Endothelial cell of umbilical vein (primary cell): ENCODE measurements at regions not wholly inside any gene's neighbourhood (a gene's known extent, or its start where the extent isn't known, plus 50 kb on each side); places are given as distances from the start of the nearest gene placed in this dataset.

ENCODE experiments used
- BruUV-seq: library from RNA; stranded (reverse); fragments of 400-500 nt; replicated peaks from 2 replicates; lab custom pipeline; 2021; lab: Mats Ljungman, UMichigan
- CTCF ChIA-PET: fragments of 300-600, 350-600 bp; sonication (Branson Sonifier 250); formaldehyde crosslinking; loops from one replicate; lab custom pipeline; 2021; ENCODE audit warnings: antibody characterized with exemption, inconsistent platforms; lab: Charles Lee
- POLR2A ChIA-PET: fragments of 300-600, 350-600 bp; sonication (Branson Sonifier 250); formaldehyde crosslinking; loops from one replicate; lab custom pipeline; 2021; ENCODE audit warnings: antibody characterized with exemption, inconsistent platforms; lab: Charles Lee
- DNase-seq: peaks from one replicate; pipeline ENCODE4 v3.0.0-alpha.2; 2011; ENCODE audit warnings: low read depth, low spot score
- FAIRE-seq: peaks from 2 replicates; lab custom pipeline; 2011; peaks lifted over from hg19 to GRCh38; lab: Jason Lieb, UNC
- H2AFZ ChIP-seq: 2 replicates; pipeline ENCODE4 v1.6.0; 2012; ENCODE audit warnings: low read depth, low read length, control low read depth, inconsistent platforms
- H3K27ac ChIP-seq: 2 replicates; pipeline ENCODE4 v1.5.1; 2011; ENCODE audit warnings: low read depth, mild to moderate bottlenecking, control low read depth, low read length, moderate library complexity; ENCODE audit not compliant: insufficient read depth
- H3K27me3 ChIP-seq, 2 experiments: 2 replicates each; pipeline versions ENCODE4 v1.6.0 to v1.6.1; 2011; ENCODE audit warnings: low read length in 2 of 2, mixed read lengths in 1 of 2; ENCODE audit not compliant: control insufficient read depth in 2 of 2, insufficient read depth in 2 of 2
- H3K36me3 ChIP-seq, 2 experiments: 2 replicates in 1 of 2; 3 replicates in 1 of 2; pipeline ENCODE4 v1.5.1; 2011; ENCODE audit warnings: low read length in 2 of 2, mild to moderate bottlenecking in 1 of 2, moderate library complexity in 1 of 2; ENCODE audit not compliant: control insufficient read depth in 2 of 2, insufficient read depth in 2 of 2; ENCODE audit errors: extremely low read depth in 1 of 2
- H3K4me1 ChIP-seq: 3 replicates; pipeline ENCODE4 v1.5.1; 2011; ENCODE audit warnings: mild to moderate bottlenecking, low read length; ENCODE audit not compliant: control insufficient read depth, insufficient read depth; ENCODE audit errors: extremely low read depth
- H3K4me2 ChIP-seq: 2 replicates; pipeline ENCODE4 v1.6.1; 2011; ENCODE audit warnings: low read length, control low read depth, mixed read lengths; ENCODE audit not compliant: insufficient read depth
- H3K4me3 ChIP-seq, 3 experiments: fragments of 200-600 bp in 1 of 3; sonication (generic), shearing (Covaris generic) in 1 of 3; replicated peaks in 1 of 3; 2 replicates each; pipeline ENCODE4 v1.5.1; 2011 to 2016; ENCODE audit warnings: control low read depth in 3 of 3, low read length in 3 of 3, mild to moderate bottlenecking in 2 of 3, inconsistent platforms in 1 of 3, low read depth in 1 of 3, moderate library complexity in 1 of 3; ENCODE audit not compliant: insufficient read depth in 1 of 3
- H3K79me2 ChIP-seq: 2 replicates; pipeline ENCODE4 v1.6.0; 2012; ENCODE audit warnings: low read length, inconsistent platforms; ENCODE audit not compliant: control insufficient read depth, insufficient read depth
- H3K9ac ChIP-seq: replicated peaks from 2 replicates; pipeline ENCODE3; 2011; ENCODE audit warnings: low read length, control low read depth; ENCODE audit not compliant: insufficient read depth; ENCODE audit errors: extremely low read depth
- H3K9me1 ChIP-seq: replicated peaks from 3 replicates; pipeline ENCODE4 v1.6.0; 2011; ENCODE audit warnings: mild to moderate bottlenecking, low read length; ENCODE audit not compliant: control insufficient read depth, insufficient read depth; ENCODE audit errors: extremely low read depth
- H3K9me3 ChIP-seq: replicated peaks from 2 replicates; pipeline ENCODE4 v1.5.1; 2012; ENCODE audit warnings: low read length, inconsistent platforms; ENCODE audit not compliant: control insufficient read depth, insufficient read depth
- H4K20me1 ChIP-seq: replicated peaks from 2 replicates; pipeline ENCODE3; 2011; ENCODE audit warnings: mild to moderate bottlenecking, low read length; ENCODE audit not compliant: control insufficient read depth, insufficient read depth; ENCODE audit errors: extremely low read depth
- CTCF ChIP-seq, 2 donors: IDR thresholded peaks; 1 replicate in 1 of 2; 2 replicates in 1 of 2; pipeline ENCODE4 v1.5.1; 2011; ENCODE audit warnings: low read length in 2 of 2, mild to moderate bottlenecking in 2 of 2, moderate library complexity in 2 of 2, control low read depth in 1 of 2, inconsistent platforms in 1 of 2, low read depth in 1 of 2; ENCODE audit not compliant: insufficient read depth in 1 of 2; ENCODE audit errors: extremely low read depth in 1 of 2
- EZH2 ChIP-seq: IDR thresholded peaks from 2 replicates; pipeline ENCODE4 v1.6.1; 2012; ENCODE audit warnings: borderline replicate concordance, low read depth, mild to moderate bottlenecking, moderate library complexity, low read length, inconsistent platforms; ENCODE audit not compliant: severe bottlenecking
- FOS ChIP-seq: IDR thresholded peaks from 2 replicates; pipeline ENCODE4 v1.6.1; 2011; ENCODE audit warnings: mild to moderate bottlenecking, low read length, moderate library complexity, borderline replicate concordance; ENCODE audit not compliant: insufficient read depth
- GATA2 ChIP-seq: IDR thresholded peaks from 2 replicates; pipeline ENCODE4 v1.7.0; 2011; ENCODE audit warnings: low read depth, mild to moderate bottlenecking, moderate library complexity, mixed read lengths, low read length; ENCODE audit not compliant: insufficient read length, insufficient read depth
- MAX ChIP-seq: IDR thresholded peaks from 2 replicates; pipeline ENCODE4 v1.6.1; 2011; ENCODE audit not compliant: insufficient read depth, insufficient read length
- POLR2AphosphoS5 ChIP-seq: IDR thresholded peaks from 2 replicates; pipeline ENCODE4 v1.6.1; 2012; ENCODE audit warnings: low read depth, mild to moderate bottlenecking, control low read depth, low read length, moderate library complexity; ENCODE audit not compliant: insufficient read depth
- dilution Hi-C: fragments of 300-500 bp; cut with MboI; formaldehyde crosslinking; loops from one replicate; pipeline ENCODE4 v1.15.0; 2019; ENCODE audit warnings: low sequenced_read_pairs; ENCODE audit not compliant: extremely low pct_ligation_motif_present
- intact Hi-C: fragments of 100-400 bp; cut with micrococcal nuclease; formaldehyde crosslinking; loops from one replicate; pipeline ENCODE4 v1.10.0; 2022

GRCh38 chr3:150357923-150358607 lies 50.0 kb upstream of the TSC22D2 start:
- Histone ChIP-seq H3K27me3 (no peaks in the 10 kb centered on the region), H3K9me1 (no peaks in the 10 kb centered on the region), H3K4me3 (no peak overlapping the region), H3K27ac (no peak overlapping the region), H3K9ac (no peak overlapping the region), H4K20me1 (no peaks in the 10 kb centered on the region), H2AFZ (no peak overlapping the region), H3K79me2 (no peaks in the 10 kb centered on the region), H3K4me1 (peaks cover 7% of the 10 kb centered on the region), H3K4me2 (no peak overlapping the region), H3K9me3 (no peaks in the 10 kb centered on the region), H3K36me3 (no peaks in the 10 kb centered on the region)
- dilution Hi-C loops (no loop called here), intact Hi-C loops (no loop called here)
- ChIA-PET POLR2A (no interaction called here), CTCF (interaction anchor here (2.5 kb wide), 1 partner anchor 9 kb away, joined by 8 read pairs; no protein-coding TSS in a partner anchor)
- BruUV-seq: no TSS peak
- DNase-seq: no peak
- FAIRE-seq: no peak
- TF ChIP-seq FOS (no peak), MAX (no peak), GATA2 (no peak), CTCF (IDR thresholded peaks at IDR 0.05; ENCODE audit: extremely low read depth in 1 of 2, insufficient read depth in 1 of 2, low read depth in 1 of 2, low read length in 2 of 2) (no peak), POLR2AphosphoS5 (no peak), EZH2 (no peak)
